Motor neuron (in vitro differentiated cells): ENCODE measurements at regions not wholly inside any gene's neighbourhood (a gene's known extent, or its start where the extent isn't known, plus 50 kb on each side); places are given as distances from the start of the nearest gene placed in this dataset.

Experiments
- ATAC-seq, 8 experiments: fragments of 200-7000 bp; cut with Tn5 transposase; replicated peaks in 6 of 8; 2 replicates each; pipeline ENCODE4 v1.8.0; 2021; ENCODE audit warnings: mild to moderate bottlenecking in 8 of 8, moderate library complexity in 8 of 8
- H3K27ac ChIP-seq, 2 donors: fragments of 250-450 bp; sonication (Bioruptor Pico); 2 replicates each; pipeline ENCODE4 v1.9.0; 2021; ENCODE audit warnings: antibody characterized with exemption in 2 of 2, mild to moderate bottlenecking in 2 of 2, moderate library complexity in 1 of 2
- H3K4me1 ChIP-seq, 2 donors: fragments of 250-450 bp; sonication (Bioruptor Pico); replicated peaks in 1 of 2; 2 replicates each; pipeline ENCODE4 v1.6.1; 2021; ENCODE audit warnings: antibody characterized with exemption in 2 of 2, mild to moderate bottlenecking in 2 of 2, moderate library complexity in 1 of 2
- H3K4me3 ChIP-seq, 5 donors: fragments of 250-450 bp; sonication (Bioruptor Pico); 2 replicates each; pipeline ENCODE4 v1.9.0; 2021; ENCODE audit warnings: antibody characterized with exemption in 5 of 5, mild to moderate bottlenecking in 5 of 5, moderate library complexity in 4 of 5
- WGBS, 10 experiments: fragments of 450-650 bp; shearing (Covaris generic); methylation state at CpG; one replicate each; pipeline ENCODE4 v1.0.0; 2022; 5-methylcytosine and 5-hydroxymethylcytosine counted together
- in situ Hi-C, 9 experiments: fragments of 400-800 bp; cut with MboI; loops; one replicate each; pipeline ENCODE4 v1.15.0; 2021; ENCODE audit warnings: low sequenced_read_pairs in 9 of 9, low pct_unique_long_range_greater_than_20kb in 2 of 9; ENCODE audit not compliant: unreplicated experiment in 9 of 9

DNA sequence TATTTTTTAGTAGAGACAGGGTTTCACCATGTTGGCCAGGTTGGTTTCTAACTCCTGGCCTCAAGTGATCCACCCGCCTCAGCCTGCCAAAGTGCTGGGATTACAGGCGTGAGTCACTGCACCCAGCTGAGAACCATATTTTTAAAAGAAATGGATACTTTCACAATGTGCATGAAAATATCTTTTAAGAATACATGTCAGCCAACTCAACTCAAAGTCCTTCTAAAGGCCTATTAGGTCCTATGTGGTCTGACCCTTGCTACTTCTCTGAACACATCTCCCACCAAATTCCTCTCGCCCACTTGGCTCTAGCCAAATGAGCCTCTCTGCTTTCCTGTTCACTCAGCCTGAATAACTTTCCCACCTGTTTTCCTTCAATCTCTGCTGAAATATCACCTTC lies 119.6 kb downstream of the MTX2 start:
- WGBS, 10 experiments, result 83 to 100% (median 98%) methylated on average over 1 to 3 of the region's 3 CpGs; no CpG with 5 or more reads in 4 of the 10 experiments

DNA sequence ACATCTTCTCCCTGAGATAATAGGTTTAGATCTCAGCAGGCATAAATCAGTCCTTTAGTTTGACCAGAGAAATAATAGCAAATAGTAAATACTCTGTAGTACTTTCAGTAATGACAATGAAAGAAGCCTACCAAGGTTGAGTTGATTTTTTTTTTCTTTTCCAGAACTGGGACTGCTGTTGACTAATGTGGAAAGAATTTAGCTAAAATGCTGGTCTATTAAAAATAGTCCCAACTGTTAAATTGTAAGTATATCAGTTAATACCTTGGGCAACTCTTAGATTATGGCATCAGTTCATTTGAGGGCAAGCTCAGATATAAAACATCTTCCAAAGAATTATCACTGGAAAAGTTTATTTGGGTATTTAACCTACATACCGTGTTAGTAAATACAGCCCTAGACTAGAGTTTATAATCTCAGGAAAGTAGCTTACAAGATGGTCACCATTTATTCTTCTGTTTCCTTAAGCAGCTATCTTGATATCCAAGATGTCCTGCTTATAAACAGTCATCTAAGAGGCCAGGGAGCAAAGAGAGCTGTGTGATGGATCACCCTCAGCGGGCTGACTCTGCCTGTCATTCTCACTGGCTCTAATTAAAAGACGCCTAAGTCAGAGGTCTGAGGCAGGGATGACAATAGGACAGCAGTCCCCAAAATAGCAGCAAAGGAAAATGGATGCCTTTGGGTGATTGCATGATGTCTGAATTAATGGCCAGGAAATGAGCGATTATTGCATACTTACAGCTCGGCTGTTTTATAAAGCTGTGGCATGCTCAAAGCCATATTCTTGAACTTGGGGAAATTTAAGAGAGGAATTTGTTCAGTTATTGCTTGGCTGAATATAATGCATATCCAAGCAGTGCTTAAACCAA lies 121.3 kb downstream of the MTX2 start:
- Histone ChIP-seq H3K4me1 (peaks cover 4 to 18% of the 10 kb centered on the region in 2 donors), H3K27ac (no peak overlapping the region), H3K4me3 (no peak overlapping the region)
- in situ Hi-C loops, result no loop called here
- WGBS, 10 experiments, result 44 to 100% (median 54%) methylated on average over 2 to 5 of the region's 5 CpGs; no CpG with 5 or more reads in 1 of the 10 experiments
- ATAC-seq, result peak in 5 of 8 experiments; percentile 76 to 99 (median 95)

More for the DNA sequence above, 119.6 kb downstream of the MTX2 start:
- H3K4me3 ChIP-seq, result no peak overlapping the region
- in situ Hi-C loops, result no loop called here
- peaks cover 4 to 18% of the 10 kb centered on the region in 2 donors for H3K4me1 ChIP-seq
- H3K27ac ChIP-seq, result no peak overlapping the region
- peak in 1 of 8 experiments; percentile 34 for ATAC-seq

DNA sequence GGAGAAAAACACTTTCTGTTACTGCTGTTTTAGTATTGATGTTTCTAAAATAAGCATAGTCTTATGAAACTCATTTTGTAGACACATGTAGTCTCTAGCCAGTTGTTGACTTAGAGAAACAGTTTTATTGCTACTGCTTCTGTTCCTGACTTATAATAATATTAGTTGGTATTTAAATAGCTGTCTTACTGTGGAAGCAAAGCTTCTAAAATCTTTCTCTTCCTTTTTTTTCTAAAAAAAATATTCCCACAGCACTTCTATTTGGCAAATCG lies 121.8 kb downstream of the MTX2 start:
- no peak for ATAC-seq
- in situ Hi-C loops, result no loop called here
- H3K27ac ChIP-seq, result no peak overlapping the region
- 67 to 100% (median 100%) methylated on average over 1 of the region's 1 CpG; no CpG with 5 or more reads in 2 of the 10 experiments for WGBS, 10 experiments
- H3K4me3 ChIP-seq, result no peak overlapping the region
- peaks cover 4 to 18% of the 10 kb centered on the region in 2 donors for H3K4me1 ChIP-seq

DNA sequence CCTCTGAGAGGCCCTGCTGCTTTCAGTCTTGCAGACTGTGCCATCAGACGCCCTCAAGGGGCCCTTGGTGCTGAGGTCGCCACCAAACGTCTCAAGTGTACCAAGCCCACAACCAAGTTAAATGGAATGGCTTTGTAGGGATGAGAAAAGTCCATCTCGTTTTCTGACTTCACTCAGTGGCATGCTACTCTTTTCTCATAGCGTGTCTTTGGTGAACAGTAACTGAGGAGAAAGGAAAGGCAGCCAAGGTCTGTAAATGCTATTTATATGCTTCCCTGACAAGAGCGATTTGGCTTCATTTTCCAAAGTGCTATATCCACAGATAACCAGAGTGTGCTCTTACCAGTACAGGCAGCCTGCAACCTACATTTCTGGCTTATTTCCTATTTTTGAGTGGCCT lies 123.0 kb downstream of the MTX2 start:
- 67 to 100% (median 83%) methylated on average over 1 to 5 of the region's 6 CpGs; no CpG with 5 or more reads in 3 of the 10 experiments for WGBS, 10 experiments
- in situ Hi-C loops, result no loop called here
- peak in 1 of 8 experiments; percentile 47 for ATAC-seq
- Histone ChIP-seq H3K4me1 (peaks cover 4 to 18% of the 10 kb centered on the region in 2 donors), H3K4me3 (no peak overlapping the region), H3K27ac (no peak overlapping the region)

GRCh38 chr2:176392744-176393414 lies 123.6 kb downstream of the MTX2 start:
- Histone ChIP-seq H3K4me3 (no peak overlapping the region), H3K27ac (no peak overlapping the region), H3K4me1 (peaks cover 4 to 18% of the 10 kb centered on the region in 2 donors)
- in situ Hi-C loops, result no loop called here
- WGBS, 10 experiments, result 80 to 100% (median 100%) methylated on average over 1 to 2 of the region's 3 CpGs; no CpG with 5 or more reads in 6 of the 10 experiments
- ATAC-seq, result no peak

DNA sequence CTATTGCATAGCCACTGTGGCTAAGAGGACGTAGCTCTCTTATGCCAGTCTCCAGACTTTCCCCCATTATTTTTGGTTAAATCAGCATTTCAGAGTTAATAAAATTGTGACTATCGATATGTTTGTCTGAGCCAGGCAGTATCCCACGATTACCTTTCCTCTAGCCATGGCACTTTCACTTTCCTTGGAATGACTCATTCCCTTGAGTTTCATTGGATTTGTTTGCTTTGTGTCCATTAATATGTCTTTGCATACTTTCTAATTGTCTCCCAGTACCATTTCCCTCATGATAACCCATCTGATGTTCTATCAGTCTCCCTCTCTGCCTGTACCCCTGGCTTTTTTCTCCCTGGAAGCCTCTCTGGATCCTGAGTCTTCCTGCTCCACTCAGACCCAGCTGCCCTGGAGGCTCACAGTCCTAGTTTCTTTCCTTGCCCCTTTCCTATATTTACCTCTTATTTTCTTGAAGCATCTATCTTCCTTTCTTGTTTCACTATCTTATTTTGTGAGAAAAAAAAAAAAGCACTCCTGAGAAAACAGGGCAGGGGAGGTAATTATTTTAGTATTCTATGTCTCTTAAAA lies 126.1 kb downstream of the MTX2 start:
- no peak overlapping the region for H3K27ac ChIP-seq
- 76 to 100% (median 90%) methylated on average over 1 to 3 of the region's 3 CpGs; no CpG with 5 or more reads in 1 of the 10 experiments for whole genome bisulfite sequencing, 10 experiments
- ATAC-seq, result no peak
- in situ Hi-C loops, result no loop called here
- H3K4me3 ChIP-seq, result no peak overlapping the region
- H3K4me1 ChIP-seq, result peaks cover 3 to 15% of the 10 kb centered on the region in 2 donors

GRCh38 chr2:176398243-176399073 lies 129.2 kb downstream of the MTX2 start:
- in situ Hi-C loops, result no loop called here
- H3K27ac ChIP-seq, result no peak overlapping the region
- no peaks in the 10 kb centered on the region for H3K4me1 ChIP-seq
- H3K4me3 ChIP-seq, result no peak overlapping the region
- WGBS, 10 experiments, result 0 to 92% (median 58%) methylated on average over 1 to 2 of the region's 2 CpGs; no CpG with 5 or more reads in 1 of the 10 experiments
- ATAC-seq, result peak in 3 of 8 experiments; percentile 55 to 96 (median 95)

GRCh38 chr2:176399074-176399598 lies 129.9 kb downstream of the MTX2 start:
- in situ Hi-C loops, result no loop called here

GRCh38 chr2:176405477-176405876 lies 136.2 kb downstream of the MTX2 start:
- ATAC-seq, result no peak
- 75 to 93% methylated on average over 3 to 4 of the region's 4 CpGs; no CpG with 5 or more reads in 8 of the 10 experiments for WGBS, 10 experiments
- Histone ChIP-seq H3K4me3 (no peak overlapping the region), H3K4me1 (peaks cover 0 to 8% of the 10 kb centered on the region in 2 donors), H3K27ac (no peak overlapping the region)
- in situ Hi-C loops, result no loop called here

More at GRCh38 chr2:176399074-176399598, 129.9 kb downstream of the MTX2 start:
- Histone ChIP-seq H3K4me3 (no peak overlapping the region), H3K27ac (no peak overlapping the region), H3K4me1 (no peaks in the 10 kb centered on the region)
- peak in 3 of 8 experiments; percentile 39 to 72 (median 68) for ATAC-seq

GRCh38 chr2:176407706-176408105 lies 138.5 kb downstream of the MTX2 start:
- H3K4me3 ChIP-seq, result no peak overlapping the region
- peak in 4 of 8 experiments; percentile 12 to 60 (median 58) for ATAC-seq
- no peak overlapping the region for H3K27ac ChIP-seq
- in situ Hi-C loops, result no loop called here
- H3K4me1 ChIP-seq, result peaks cover 0 to 8% of the 10 kb centered on the region in 2 donors

DNA sequence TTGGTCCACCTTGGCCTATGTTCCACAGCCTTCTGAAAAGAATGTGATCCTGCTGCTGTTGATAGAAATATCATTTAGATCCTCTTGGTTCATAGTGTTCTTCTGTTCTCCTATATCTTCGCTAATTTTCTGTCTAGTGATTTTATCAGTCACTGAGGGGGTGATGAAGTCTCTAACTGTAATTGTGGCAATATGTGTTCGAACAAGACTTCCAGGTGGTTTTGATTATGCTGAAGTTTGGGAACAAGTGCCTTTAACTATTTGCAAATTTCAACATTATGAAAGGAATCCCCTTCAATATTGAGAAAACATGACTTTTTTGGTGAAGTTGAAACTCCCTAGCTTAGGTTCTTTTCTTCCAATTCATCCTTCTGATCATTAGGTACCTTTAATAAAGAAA lies 140.4 kb downstream of the MTX2 start:
- Histone ChIP-seq H3K4me3 (no peak overlapping the region), H3K27ac (no peak overlapping the region), H3K4me1 (peaks cover 0 to 8% of the 10 kb centered on the region in 2 donors)
- 20 to 100% (median 70%) methylated on average over 1 to 2 of the region's 2 CpGs; no CpG with 5 or more reads in 2 of the 10 experiments for WGBS, 10 experiments
- in situ Hi-C loops, result no loop called here
- no peak for ATAC-seq

DNA sequence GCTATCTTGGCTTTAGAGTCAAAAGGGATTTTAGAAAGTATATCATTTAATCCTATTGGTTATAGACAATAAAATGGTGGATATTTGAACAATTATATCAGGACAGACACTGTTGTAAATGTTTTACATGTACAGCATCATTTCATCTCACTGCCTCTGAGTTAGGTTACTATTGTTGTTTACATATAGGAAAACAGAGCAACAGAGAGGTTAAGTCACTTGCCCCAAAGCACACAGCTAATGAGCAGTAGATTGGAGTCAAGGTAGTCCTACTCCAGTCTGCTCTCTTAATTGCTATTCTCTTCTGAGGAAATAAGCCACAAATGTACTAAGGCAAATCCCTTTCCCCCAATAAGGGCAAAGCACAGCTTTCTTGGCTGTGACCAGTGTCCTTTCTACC lies 142.9 kb downstream of the MTX2 start:
- Histone ChIP-seq H3K27ac (no peak overlapping the region), H3K4me1 (peaks cover 0 to 8% of the 10 kb centered on the region in 2 donors), H3K4me3 (no peak overlapping the region)
- no peak for ATAC-seq
- in situ Hi-C loops, result no loop called here
